HG03025 (cell line): ENCODE measurements at regions not wholly inside any gene's neighbourhood (a gene's known extent, or its start where the extent isn't known, plus 50 kb on each side); places are given as distances from the start of the nearest gene placed in this dataset.

Source experiments
- ATAC-seq: cut with Tn5 transposase; IDR thresholded peaks from one replicate; pipeline ENCODE4 v1.9.1; 2021; ENCODE audit warnings: mild to moderate bottlenecking, moderate library complexity; ENCODE audit not compliant: unreplicated experiment, low FRiP score

DNA sequence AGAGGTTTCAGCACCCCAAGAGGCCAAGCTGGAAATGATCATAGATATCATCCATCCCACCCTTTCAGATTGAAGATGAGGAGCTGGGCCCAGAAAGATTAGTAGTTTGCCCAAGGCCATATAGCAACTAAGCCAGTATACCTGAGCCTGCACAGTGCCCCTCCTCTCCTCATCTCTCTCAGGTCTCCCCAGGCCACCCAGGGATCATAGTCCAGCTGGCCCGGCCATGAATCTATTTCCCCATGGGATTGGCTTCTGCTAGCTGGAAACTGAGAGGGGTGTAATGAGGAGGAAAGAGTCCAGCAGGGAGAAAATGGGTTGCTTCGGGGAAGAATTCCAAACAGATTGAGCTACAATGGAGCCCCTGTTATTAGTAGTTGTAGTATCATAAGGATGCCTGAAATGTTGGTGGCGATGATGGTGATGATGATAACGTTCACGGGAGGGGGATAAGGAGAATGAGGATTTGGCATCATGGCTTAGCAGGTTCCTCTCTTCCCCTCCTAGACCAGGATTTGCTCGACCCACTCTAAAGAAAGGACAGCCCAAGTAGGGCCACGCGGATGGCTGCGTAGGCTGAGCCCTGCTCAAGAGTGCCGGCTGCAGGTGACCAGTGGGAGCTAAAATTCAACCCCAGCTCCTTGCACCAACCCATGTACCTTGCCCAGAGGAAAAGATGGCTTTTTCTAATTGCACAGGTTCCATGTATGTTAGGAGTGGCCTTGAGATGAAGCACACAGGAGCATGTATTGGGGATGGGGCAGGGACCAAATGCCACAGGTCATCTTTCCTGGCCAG, 117.8 kb upstream of the PJA1 start:
- ATAC-seq, result no peak

DNA sequence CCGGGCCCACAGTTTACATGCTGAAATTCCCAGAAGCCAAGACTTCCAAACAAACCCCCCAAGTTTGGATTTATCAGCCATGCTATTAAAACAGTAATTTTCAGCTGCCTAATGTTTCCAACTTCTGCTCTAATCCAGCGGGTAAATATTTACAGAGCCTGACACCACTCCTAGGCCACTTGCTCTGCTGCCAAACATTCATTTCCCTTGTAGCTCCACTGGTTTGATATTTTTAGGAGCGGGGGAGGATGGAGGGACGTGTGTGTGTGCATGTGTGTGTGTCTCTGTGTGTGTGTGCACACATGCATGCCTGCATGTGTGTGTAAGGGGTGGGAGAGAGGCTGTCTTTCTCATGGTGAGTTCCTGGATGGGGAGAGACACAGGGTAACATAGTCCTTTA, 115.7 kb upstream of the PJA1 start:
- ATAC-seq, result no peak

DNA sequence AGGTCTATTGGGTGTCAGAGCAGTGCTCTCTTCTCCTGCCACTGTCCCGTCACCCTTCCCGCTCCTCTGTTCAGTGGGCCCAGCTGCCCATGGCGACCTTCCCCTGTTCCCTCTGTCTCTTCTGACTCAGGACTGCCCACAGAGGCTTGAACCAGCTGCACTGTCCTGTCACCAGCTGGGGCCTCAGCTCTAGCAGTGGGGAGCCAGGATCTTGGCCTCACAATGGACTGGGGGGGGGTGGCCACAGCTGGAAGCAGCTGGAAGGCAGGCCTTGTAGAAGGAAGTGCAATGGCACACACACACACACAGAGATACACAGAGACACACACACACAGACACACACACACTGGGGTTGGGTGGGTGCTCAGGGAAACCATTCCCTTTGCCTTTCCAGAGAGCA, 114.0 kb upstream of the PJA1 start:
- ATAC-seq, result no peak

DNA sequence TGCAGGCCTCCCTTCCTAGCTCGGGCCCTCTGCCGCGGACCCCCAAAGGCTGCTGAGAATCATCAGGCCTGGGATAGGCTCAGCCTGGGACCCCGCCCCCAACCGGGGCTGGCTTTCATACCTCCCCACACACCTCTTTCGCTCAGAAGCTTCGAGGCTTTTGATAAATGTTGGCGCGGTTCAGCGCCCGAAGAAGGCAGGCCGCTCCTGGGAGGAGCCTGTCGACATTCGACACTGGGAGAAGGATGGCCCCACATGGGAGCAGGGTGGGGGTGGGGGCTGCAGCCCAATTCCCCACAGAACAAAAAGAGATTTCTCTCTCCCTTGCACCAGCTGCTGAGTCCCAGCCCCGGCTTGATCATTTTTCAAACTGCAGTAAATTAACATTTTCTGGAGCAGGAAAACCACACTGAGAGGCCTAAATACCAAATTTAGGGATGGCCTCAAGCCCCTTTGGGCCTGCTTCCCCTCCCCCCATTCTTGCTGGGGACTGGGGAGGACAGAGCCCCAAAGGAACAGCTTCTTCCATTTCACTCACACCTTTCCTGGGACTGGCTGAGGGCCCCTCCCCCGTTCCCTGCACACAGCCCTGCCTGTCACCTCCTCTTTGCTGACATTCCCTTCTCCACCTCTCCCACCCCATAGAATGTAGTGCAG, 112.9 kb upstream of the PJA1 start:
- no peak for ATAC-seq

DNA sequence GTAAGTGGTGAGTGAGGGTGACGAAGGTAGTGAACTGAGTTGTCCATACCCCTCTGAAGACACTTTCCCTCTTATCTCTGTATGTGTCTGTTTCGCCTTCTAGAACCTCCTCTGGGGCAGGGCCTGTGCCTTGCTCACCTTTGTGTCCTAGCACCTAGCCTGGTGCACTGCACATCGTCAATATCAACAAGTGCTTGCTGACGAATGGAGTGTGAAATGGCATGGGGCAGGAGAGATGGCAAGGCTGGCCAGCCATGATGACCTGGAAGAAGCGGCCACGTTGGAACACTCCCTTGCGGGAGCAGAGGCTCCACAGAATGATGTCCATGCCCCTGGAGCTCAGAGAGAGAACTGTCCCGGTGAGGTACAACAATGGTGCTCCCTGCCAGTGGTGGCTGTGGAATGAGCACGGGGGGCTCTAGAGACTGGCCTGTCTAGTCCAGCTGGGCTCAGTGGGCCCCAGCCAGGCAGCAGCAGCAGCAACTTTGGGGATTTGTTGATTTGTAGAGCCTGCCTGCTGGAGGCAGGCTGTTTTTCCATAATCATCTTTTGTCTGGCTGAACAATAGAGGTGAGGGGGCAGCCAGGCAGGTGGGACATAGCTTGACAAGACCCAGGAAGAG, 112.2 kb upstream of the PJA1 start:
- no peak for ATAC-seq

DNA sequence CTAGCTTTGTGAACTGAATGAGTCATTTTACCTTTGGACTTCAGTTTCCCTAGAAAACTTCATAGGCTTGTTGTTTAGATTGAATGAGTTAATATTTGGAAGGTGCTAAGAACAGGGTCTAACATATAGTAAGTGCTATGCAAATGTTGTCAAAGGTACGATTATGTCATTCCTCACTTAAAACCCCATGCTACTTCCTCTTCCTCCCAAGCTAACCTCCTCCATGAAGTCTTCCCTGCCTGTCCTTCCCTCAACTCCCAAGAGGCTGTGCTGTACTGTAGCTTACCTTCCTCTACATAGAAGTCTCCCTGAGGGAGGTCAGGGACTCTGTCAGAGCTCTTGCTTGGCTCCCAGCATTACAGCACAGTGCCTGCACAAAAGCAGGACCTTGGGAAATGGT, 103.4 kb upstream of the PJA1 start:
- ATAC-seq, result no peak

DNA sequence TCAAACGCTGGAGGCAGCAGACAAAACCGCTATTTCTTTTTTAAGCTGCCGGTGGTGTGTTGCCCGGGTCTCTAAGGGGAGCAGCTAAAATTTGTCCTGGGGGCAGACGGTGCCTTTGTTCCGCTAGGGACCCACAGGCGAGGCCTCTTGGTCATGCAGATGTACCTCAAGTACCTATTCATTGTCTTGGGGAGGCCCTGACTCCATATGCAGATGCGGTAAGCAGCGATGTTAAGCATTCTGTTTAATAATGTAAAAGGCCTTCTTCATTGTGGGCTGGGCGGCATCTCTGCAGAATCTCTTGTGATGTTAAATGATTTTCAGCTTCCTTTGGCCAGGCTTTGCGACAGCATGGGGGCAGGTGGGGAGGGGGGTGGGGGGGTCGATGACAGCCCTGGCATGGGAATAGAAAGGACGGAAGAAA, 98.9 kb upstream of the PJA1 start:
- no peak for ATAC-seq

DNA sequence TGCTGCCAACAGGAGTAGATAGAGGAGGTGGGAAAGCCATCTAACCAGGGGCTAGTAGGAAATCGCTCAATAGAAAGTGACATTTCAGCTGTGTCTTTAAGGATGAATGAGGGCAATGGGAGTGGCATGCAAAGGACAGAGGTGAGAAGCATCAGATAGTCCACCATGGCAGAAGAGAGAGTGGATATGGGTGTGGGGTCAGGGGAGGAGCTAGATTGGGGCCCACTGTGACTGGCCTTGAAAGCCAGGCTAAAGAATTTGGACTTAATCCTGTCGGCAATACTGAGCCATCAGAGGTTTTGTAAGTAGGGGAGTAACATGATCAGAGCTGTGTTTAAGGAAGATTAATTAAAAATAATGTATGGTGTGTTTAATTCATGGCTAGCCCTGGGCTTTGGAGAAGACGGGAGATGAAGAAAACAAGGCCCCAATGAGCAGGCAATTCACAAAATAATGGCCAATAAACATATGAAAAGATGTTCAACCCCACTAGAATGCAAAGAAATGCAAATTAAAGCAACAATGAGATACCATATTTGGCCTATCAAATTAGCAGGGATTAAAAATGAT, 98.1 kb upstream of the PJA1 start:
- no peak for ATAC-seq

DNA sequence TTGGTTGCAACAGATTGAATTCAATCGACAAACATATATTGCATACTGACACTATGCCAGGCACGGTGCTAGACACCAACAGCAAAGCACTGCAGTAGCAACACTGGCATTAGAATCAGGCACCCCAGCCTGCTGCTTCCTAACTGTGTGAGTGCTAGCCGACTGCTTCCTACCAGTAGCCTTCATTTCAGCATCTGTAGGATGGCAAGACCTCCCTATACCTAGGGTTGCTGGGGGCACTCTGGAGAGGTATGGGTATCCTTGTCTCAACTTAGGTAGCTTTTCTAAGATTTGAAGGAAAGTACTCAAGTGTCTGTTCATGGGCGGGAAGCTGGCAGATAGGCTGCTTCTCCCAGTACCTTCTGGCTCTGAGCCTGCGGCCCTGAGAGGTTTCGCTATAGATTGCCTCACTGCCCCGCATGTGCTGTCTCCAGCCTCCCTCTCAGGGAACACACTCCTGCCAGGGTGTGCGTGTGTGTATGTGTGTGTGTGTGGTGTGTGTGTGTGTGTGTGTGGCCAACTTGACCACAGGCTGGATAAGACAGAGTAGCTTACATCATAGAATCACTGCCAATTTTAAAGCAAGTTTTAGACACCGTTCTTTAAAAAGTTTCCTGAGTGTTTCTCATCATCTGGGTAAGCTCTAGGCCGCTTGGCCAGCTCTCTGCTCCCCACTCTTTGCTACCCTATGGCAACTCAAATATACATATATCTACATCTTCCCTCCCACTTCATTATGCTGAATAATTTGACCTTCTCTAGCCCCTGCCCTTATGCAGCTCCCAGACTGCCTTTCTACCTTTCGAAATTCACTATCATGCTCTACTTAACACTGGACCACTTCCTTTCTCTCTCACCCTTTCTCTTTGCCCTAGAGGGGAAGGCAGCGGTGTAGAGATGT, 97.0 kb upstream of the PJA1 start:
- no peak for ATAC-seq

DNA sequence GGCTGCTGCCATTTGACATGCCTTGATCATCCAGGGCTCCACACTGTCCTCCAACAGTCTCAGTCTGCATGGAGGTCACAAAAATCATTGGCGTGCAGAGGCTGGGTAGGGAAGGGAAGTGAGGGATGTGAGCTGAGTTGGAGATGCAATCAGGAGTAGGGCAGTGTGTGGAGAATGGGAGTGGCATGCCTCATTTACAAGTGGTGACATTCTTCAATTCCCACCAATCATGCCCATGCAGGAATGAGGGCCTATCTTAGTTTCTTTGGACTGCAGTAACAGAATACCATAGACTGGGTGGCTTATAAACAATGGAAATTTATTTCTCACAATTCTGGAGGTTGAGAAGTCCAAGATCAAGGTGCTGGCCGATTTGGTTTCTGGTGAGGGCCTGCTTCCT, 94.9 kb upstream of the PJA1 start:
- no peak for ATAC-seq

DNA sequence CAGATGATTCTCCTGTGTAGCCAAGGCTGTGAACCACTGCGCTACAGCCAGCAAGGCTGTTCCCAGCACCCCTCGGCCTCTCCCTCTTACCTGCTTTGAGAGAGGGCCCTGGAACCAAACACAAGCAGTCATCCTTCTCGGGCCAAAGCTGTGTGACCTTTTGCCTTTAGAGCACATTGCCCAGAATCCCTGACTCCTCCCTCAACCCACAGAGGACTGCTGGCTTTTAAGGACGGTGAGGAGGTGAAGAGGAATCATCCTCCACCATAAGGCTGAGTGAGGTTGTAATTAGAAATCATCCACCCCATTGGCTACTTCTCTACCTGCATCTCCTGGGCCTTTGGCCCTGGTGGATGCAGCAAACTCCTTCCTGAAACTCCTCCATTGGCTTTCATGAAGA, 93.6 kb upstream of the PJA1 start:
- ATAC-seq, result no peak

DNA sequence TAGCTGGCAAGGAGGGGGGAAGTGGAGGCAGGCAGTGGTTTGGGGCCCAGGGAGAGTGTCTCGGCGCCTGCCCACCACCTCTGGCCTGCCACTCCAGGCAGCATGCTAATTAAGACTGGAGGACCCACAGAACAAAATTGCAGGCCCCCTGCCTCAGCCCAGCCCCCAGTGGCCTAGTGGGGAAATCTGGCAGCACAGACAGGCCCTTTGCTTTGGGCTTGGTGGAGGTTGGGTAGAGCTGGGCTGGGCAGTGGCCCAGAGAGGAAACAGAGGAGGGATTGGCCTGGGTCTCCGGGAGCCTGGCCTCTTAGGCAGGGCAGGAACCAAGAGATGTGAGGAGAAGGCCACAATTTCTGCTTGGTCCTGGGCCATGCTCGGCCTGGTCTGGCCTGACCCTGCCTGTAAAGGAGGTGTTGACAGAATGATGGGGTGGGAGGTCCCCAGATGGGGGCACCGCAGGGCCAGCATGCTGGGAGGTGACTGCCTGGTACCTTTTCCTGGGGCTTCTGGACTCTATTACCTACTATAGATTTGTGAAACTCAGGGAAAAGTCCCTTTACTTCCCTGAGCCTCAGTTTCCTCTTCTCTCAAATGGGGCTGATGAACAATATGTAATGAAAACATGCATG, 92.4 kb upstream of the PJA1 start:
- no peak for ATAC-seq

DNA sequence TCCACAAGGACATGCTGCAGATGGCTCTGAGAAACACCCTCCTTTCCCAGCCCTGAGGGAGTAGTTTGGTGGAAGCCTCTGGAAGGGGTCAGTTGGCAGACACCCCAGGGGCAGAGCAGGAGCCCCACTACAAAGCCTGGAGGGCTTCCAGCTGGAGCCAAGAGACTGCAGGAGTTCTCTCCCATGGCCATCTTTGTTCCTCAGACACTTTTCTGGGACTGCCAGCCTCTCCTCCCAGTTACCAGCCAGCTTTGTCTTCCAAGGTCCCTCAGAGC, 91.0 kb upstream of the PJA1 start:
- no peak for ATAC-seq

DNA sequence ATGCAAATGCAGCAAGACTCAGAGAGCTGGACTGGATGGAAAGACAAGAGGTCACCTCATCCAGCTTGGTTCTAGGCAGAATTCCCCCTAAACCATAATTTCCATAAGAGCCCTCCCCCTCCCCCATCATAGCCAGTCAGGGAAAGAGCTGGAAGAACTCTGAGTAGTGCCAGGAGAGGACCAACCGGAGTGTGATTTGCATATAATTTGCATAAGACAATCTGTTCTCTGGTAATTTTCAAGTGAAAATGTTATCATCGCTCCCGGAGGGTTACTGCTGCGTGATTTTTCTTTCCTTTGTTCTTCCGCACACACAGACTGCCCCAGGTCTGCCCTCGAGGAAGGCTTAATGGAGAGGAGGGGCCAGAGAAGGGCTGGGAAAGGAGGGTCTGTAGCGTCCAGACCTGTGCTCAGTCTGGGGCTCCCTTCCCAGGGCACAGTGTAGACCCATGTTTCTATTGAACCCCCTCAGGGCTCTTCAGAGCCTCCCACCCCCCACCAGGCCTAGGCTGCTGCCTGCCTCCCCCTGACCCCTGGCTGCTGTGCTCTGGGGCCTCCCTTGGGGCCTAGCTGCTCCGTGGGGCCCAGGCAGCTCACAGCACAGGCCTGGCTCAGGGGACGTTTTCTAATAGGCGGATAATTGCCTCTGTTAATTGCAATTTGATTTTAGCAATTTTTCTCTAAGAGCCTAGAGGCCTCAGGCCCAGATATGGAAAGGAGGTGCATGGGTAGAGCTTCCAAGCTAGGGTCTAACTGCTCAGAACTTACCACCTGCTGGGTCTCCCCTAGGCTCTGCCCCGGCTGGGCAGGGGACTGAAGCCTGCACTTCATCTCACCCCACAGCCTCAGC, 90.4 kb upstream of the PJA1 start:
- no peak for ATAC-seq

DNA sequence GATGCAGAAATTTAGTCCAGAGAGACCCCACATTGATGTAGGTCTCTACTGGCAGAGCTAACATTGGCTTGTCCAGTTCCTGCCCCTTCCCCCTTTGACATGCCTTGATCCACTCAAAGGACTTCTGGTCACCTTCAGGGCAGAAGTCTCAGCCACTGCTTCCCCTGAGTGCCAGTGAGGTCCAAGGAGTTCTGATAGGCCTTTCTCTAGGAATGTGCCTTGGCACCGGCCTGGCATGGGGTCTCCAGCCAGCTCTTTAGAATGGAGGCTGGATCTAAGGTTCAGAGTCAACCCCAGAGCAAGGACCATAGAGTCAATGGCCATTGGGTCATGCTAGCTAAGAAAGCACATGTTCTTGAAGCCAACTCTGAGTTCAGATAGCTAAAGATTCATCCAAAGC, 88.6 kb upstream of the PJA1 start:
- ATAC-seq, result no peak

DNA sequence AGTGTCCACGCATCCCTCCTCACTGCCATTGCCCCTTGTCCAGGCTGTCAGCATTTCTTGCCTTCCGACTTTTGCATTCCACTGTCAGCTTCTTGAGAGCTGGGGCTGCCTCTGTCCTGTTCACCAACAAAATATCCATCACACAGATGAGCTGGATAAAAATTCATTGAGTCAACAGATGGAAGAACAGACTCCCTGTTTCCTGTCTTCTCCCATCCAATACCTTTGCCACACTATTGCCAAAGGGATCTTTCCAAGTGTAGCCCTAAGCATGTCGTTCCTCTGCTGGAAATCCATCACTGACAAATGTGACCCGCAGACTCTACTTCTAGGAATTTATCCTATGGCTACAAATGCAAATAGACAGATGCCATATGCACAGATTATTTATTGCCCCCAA, 78.0 kb upstream of the PJA1 start:
- ATAC-seq, result no peak

DNA sequence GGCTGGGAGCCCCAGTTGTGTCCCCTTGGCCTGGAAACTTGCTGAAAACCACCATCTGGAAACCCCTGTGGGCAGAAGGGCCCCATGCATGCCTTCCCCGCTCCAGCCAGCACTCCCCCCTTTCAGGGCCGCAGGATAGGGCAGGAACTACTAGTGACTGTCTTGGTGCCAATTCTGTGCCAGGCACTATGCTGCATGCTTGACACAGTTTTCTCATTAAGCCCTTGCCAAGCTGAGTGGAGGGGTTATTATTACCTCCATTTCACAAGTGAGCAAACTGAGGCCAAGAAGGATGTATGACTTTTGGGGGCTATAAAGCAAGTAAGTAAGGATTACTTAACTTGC, 73.6 kb upstream of the PJA1 start:
- no peak for ATAC-seq

DNA sequence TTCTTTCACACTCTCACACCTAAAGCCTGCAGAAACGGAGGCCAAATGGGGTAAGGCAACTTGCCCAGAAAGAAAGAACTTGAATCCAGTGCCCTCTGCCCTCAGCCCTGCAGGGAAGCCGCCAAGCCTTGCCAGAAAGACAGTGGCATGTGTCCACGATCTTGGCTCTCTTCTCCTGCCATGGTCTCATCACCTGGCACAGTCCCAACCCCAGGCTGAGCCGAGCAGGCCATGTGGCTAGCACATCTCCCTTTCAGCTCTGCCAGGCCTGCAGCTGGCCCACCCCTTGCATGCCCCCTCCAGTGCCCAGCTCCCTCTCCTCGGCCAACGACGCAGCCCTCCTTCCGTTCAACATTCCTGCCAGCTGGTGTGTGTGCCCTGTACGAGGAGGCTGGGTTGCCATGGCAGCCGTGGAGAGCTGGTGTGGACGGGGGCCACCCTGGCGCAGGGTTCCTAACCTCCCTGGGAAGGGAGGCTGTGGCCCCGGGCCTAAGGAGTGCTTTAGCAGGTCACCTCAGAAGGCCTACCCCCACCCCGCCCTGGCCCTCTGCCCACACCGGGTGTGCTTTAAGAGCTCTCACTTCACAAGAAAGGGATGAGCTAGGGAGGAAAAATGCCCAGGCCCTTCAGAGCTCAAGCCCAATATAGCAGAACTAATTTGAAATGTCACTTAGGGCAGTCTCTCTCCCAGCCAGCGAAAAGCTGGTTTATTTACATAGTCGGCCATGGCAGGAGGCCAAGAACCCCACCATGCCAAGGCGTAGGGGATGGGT, 73.0 kb upstream of the PJA1 start:
- no peak for ATAC-seq

DNA sequence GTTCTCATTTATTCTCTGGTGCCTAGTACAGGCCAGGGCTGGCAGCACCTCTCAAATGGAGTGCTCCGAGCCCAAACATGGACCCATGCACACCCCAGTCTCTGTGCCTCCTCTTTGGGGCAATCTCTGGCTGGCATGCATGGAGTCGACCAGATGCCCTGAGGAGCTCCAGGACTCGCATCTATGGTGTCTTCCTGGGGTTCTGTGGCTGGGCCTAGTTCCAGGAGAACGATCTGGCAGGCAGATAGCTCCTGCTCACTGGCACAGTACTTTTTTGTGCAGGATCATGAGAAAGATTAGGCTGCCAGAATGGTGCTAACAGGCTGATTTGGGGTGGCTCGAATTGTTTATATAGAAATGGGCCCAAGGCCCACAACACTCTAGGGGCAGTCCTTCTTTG, 72.0 kb upstream of the PJA1 start:
- no peak for ATAC-seq
